ENCODE measurements at regions not wholly inside any gene's neighbourhood (a gene's known extent, or its start where the extent isn't known, plus 50 kb on each side); places are given as distances from the start of the nearest gene placed in this dataset.
"Not testable (repeated sequence)": the region's sequence is repeated elsewhere in the genome, so short reads cannot be mapped to it uniquely, and the experiment has no call there.

- peak; percentile 22 for DNase-seq (ENCODE audit: low spot score)
These were observed 177.5 kb downstream of the MTCL1 start for GRCh38 chr18:8882632-8883408.

- DNase-seq (ENCODE audit: low spot score): no peak
These were observed 178.0 kb downstream of the MTCL1 start for GRCh38 chr18:8883409-8883668.

GRCh38 chr18:8887877-8888276 lies 182.5 kb downstream of the MTCL1 start:
- DNase-seq (ENCODE audit: low spot score): not testable (repeated sequence)

GRCh38 chr18:8889489-8889888 lies 184.1 kb downstream of the MTCL1 start:
- peak; percentile 49 for DNase-seq (ENCODE audit: low spot score)

GRCh38 chr18:8890503-8890902 lies 185.1 kb downstream of the MTCL1 start:
- DNase-seq (ENCODE audit: low spot score): not testable (repeated sequence)

- DNase-seq (ENCODE audit: low spot score): peak; percentile 100
These were observed 185.7 kb downstream of the MTCL1 start for GRCh38 chr18:8890957-8891464.

- no peak for DNase-seq (ENCODE audit: low spot score)
These were observed 187.9 kb downstream of the MTCL1 start for GRCh38 chr18:8893221-8893620.

- DNase-seq (ENCODE audit: low spot score): no peak
These were observed 188.4 kb downstream of the MTCL1 start for GRCh38 chr18:8893628-8894231.

- no peak for DNase-seq (ENCODE audit: low spot score)
These were observed 189.5 kb downstream of the MTCL1 start for GRCh38 chr18:8894823-8895222.

- no peak for DNase-seq (ENCODE audit: low spot score)
These were observed 190.0 kb downstream of the MTCL1 start for GRCh38 chr18:8895341-8895740.

GRCh38 chr18:8895987-8896619 lies 190.7 kb downstream of the MTCL1 start:
- DNase-seq (ENCODE audit: low spot score): peak; percentile 43

- DNase-seq (ENCODE audit: low spot score): no peak
These were observed 193.6 kb downstream of the MTCL1 start for GRCh38 chr18:8899000-8899399.

GRCh38 chr18:8900552-8900951 lies 195.2 kb downstream of the MTCL1 start:
- no peak for DNase-seq (ENCODE audit: low spot score)

- DNase-seq (ENCODE audit: low spot score): no peak
These were observed 195.7 kb downstream of the MTCL1 start for GRCh38 chr18:8901019-8901418.

- DNase-seq (ENCODE audit: low spot score): no peak
These were observed 198.2 kb upstream of the NDUFV2 start for GRCh38 chr18:8904316-8904715.

- no peak for DNase-seq (ENCODE audit: low spot score)
These were observed 193.5 kb upstream of the NDUFV2 start for GRCh38 chr18:8908792-8909510.

GRCh38 chr18:8910186-8910822 lies 192.2 kb upstream of the NDUFV2 start:
- no peak for DNase-seq (ENCODE audit: low spot score)

- no peak for DNase-seq (ENCODE audit: low spot score)
These were observed 191.7 kb upstream of the NDUFV2 start for GRCh38 chr18:8910843-8911242.

GRCh38 chr18:8911408-8912340 lies 190.8 kb upstream of the NDUFV2 start:
- no peak for DNase-seq (ENCODE audit: low spot score)

- peak; percentile 45 for DNase-seq (ENCODE audit: low spot score)
These were observed 189.9 kb upstream of the NDUFV2 start for GRCh38 chr18:8912348-8913326.

Data from kidney tubule cell (primary cell).